ENCODE measurements at regions not wholly inside any gene's neighbourhood (a gene's known extent, or its start where the extent isn't known, plus 50 kb on each side); places are given as distances from the start of the nearest gene placed in this dataset.

- Mint-ChIP-seq H3K9me3 (ENCODE audit: unreplicated experiment) (peaks cover 2% of the 10 kb centered on the region), H3K36me3 (ENCODE audit: low read depth, unreplicated experiment) (no peaks in the 10 kb centered on the region), H3K4me1 (ENCODE audit: low read depth, unreplicated experiment) (peaks cover 26% of the 10 kb centered on the region), H3K4me3 (ENCODE audit: unreplicated experiment) (no peak overlapping the region), H3K27ac (ENCODE audit: unreplicated experiment) (no peak overlapping the region), H3K27me3 (ENCODE audit: low read depth, unreplicated experiment) (no peaks in the 10 kb centered on the region)
- H3K9ac ChIP-seq (ENCODE audit: low read length), result no peak overlapping the region
- no peaks in the 10 kb centered on the region for H3K36me3 ChIP-seq (ENCODE audit: insufficient read depth, low read length)
- H3K27me3 ChIP-seq (ENCODE audit: insufficient read depth, low read length), result no peaks in the 10 kb centered on the region
- DNase-seq (ENCODE audit: low read depth) (no peak), FAIRE-seq (no peak)
- no peaks in the 10 kb centered on the region for H3K9me3 ChIP-seq (ENCODE audit: insufficient read depth, low read depth, low read length)
- no peaks in the 10 kb centered on the region for H4K20me1 ChIP-seq (ENCODE audit: insufficient read depth, low read length)
- H3K27ac ChIP-seq (ENCODE audit: low read depth, low read length), result no peak overlapping the region
- H3K79me2 ChIP-seq (ENCODE audit: insufficient read depth, low read length), result no peaks in the 10 kb centered on the region
- no peak overlapping the region for H2AFZ ChIP-seq (ENCODE audit: low read depth, low read length)
- H3K4me2 ChIP-seq (ENCODE audit: low read length), result no peak overlapping the region
- TF ChIP-seq EZH2 (IDR thresholded peaks at IDR 0.05; ENCODE audit: insufficient read depth, low read length), result no peak
- TF ChIP-seq CTCF (IDR thresholded peaks at IDR 0.05; ENCODE audit: insufficient read depth, low read depth, low read length), result no peak
- no peak overlapping the region for H3K4me3 ChIP-seq (ENCODE audit: insufficient read depth, low read depth, low read length)
- H3K4me1 ChIP-seq (ENCODE audit: insufficient read depth, low read length), result no peaks in the 10 kb centered on the region
Measured at GRCh38 chr6:14798996-14799588, 446.8 kb upstream of the JARID2 start.

GRCh38 chr6:14799928-14800327 lies 445.9 kb upstream of the JARID2 start:
- Histone ChIP-seq H4K20me1 (ENCODE audit: insufficient read depth, low read length) (no peaks in the 10 kb centered on the region), H3K9ac (ENCODE audit: low read length) (no peak overlapping the region), H2AFZ (ENCODE audit: low read depth, low read length) (no peak overlapping the region), H3K4me2 (ENCODE audit: low read length) (no peak overlapping the region), H3K9me3 (ENCODE audit: insufficient read depth, low read depth, low read length) (no peaks in the 10 kb centered on the region), H3K4me3 (ENCODE audit: insufficient read depth, low read depth, low read length) (no peak overlapping the region), H3K36me3 (ENCODE audit: insufficient read depth, low read length) (no peaks in the 10 kb centered on the region), H3K4me1 (ENCODE audit: insufficient read depth, low read length) (peaks cover 4% of the 10 kb centered on the region), H3K79me2 (ENCODE audit: insufficient read depth, low read length) (no peaks in the 10 kb centered on the region), H3K27me3 (ENCODE audit: insufficient read depth, low read length) (no peaks in the 10 kb centered on the region), H3K27ac (ENCODE audit: low read depth, low read length) (no peak overlapping the region)
- H3K27ac Mint-ChIP-seq (ENCODE audit: unreplicated experiment), result no peak overlapping the region
- DNase-seq (ENCODE audit: low read depth), result peak; percentile 62
- peaks cover 2% of the 10 kb centered on the region for H3K9me3 Mint-ChIP-seq (ENCODE audit: unreplicated experiment)
- no peaks in the 10 kb centered on the region for H3K27me3 Mint-ChIP-seq (ENCODE audit: low read depth, unreplicated experiment)
- no peak for TF ChIP-seq CTCF (IDR thresholded peaks at IDR 0.05; ENCODE audit: insufficient read depth, low read depth, low read length)
- TF ChIP-seq EZH2 (IDR thresholded peaks at IDR 0.05; ENCODE audit: insufficient read depth, low read length), result no peak
- no peaks in the 10 kb centered on the region for H3K36me3 Mint-ChIP-seq (ENCODE audit: low read depth, unreplicated experiment)
- H3K4me1 Mint-ChIP-seq (ENCODE audit: low read depth, unreplicated experiment), result peaks cover 29% of the 10 kb centered on the region
- H3K4me3 Mint-ChIP-seq (ENCODE audit: unreplicated experiment), result no peak overlapping the region
- FAIRE-seq, result peak; percentile 20

GRCh38 chr6:14802514-14803160 lies 443.2 kb upstream of the JARID2 start:
- Mint-ChIP-seq H3K4me1 (ENCODE audit: low read depth, unreplicated experiment) (peaks cover 31% of the 10 kb centered on the region), H3K27me3 (ENCODE audit: low read depth, unreplicated experiment) (no peaks in the 10 kb centered on the region), H3K27ac (ENCODE audit: unreplicated experiment) (no peak overlapping the region), H3K36me3 (ENCODE audit: low read depth, unreplicated experiment) (no peaks in the 10 kb centered on the region), H3K4me3 (ENCODE audit: unreplicated experiment) (no peak overlapping the region), H3K9me3 (ENCODE audit: unreplicated experiment) (peaks cover 2% of the 10 kb centered on the region)
- H2AFZ ChIP-seq (ENCODE audit: low read depth, low read length), result no peak overlapping the region
- no peak for TF ChIP-seq CTCF (IDR thresholded peaks at IDR 0.05; ENCODE audit: insufficient read depth, low read depth, low read length)
- TF ChIP-seq EZH2 (IDR thresholded peaks at IDR 0.05; ENCODE audit: insufficient read depth, low read length), result no peak
- no peak overlapping the region for H3K4me3 ChIP-seq (ENCODE audit: insufficient read depth, low read depth, low read length)
- no peaks in the 10 kb centered on the region for H4K20me1 ChIP-seq (ENCODE audit: insufficient read depth, low read length)
- no peak overlapping the region for H3K9ac ChIP-seq (ENCODE audit: low read length)
- FAIRE-seq (no peak), DNase-seq (ENCODE audit: low read depth) (no peak)
- H3K4me1 ChIP-seq (ENCODE audit: insufficient read depth, low read length), result peaks cover 6% of the 10 kb centered on the region
- no peak overlapping the region for H3K4me2 ChIP-seq (ENCODE audit: low read length)
- no peaks in the 10 kb centered on the region for H3K79me2 ChIP-seq (ENCODE audit: insufficient read depth, low read length)
- no peaks in the 10 kb centered on the region for H3K36me3 ChIP-seq (ENCODE audit: insufficient read depth, low read length)
- H3K27me3 ChIP-seq (ENCODE audit: insufficient read depth, low read length), result no peaks in the 10 kb centered on the region
- no peaks in the 10 kb centered on the region for H3K9me3 ChIP-seq (ENCODE audit: insufficient read depth, low read depth, low read length)
- no peak overlapping the region for H3K27ac ChIP-seq (ENCODE audit: low read depth, low read length)
